ENCODE measurements at regions not wholly inside any gene's neighbourhood (a gene's known extent, or its start where the extent isn't known, plus 50 kb on each side); places are given as distances from the start of the nearest gene placed in this dataset.

DNA sequence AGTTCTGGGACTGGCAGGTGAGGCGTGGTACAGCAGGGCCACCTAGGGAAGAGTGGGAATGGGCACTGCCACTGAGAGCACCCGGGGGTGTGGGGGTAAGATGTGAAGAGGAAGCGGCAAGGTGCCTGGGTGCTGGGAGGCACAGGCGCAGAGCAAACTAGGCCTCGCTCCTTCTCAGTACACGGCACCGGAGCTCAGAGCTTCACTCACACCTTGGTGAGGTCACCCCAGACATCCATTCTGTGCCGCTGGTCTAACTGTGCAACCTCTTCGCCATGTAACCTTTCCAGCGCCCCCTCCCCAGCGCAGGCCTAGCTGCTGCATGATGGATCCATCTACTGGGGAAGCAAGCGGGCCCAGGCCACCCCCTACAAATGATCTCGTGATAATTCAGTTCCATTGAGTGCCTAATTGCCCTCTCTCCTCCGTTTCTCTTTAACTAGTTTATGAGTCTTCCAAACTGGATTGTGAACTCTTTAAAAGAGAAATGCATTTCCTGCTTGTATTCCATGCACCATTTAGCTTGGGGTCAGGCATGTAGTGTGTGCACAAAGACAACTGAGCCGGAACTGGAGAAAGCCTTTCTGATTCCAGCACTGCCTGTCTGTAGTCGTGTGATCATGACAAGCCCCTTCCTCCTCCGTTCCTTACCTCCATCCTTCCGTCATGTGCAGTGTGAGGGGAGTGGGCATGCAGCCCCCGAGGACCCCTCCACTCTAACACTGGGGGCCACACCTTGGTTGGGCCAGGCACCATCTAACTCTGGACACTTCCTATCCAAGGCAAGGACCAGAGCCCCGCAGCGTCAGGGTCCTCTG is 1475.2 kb downstream of the TBC1D22A start:
- DNase-seq = no peak

DNA sequence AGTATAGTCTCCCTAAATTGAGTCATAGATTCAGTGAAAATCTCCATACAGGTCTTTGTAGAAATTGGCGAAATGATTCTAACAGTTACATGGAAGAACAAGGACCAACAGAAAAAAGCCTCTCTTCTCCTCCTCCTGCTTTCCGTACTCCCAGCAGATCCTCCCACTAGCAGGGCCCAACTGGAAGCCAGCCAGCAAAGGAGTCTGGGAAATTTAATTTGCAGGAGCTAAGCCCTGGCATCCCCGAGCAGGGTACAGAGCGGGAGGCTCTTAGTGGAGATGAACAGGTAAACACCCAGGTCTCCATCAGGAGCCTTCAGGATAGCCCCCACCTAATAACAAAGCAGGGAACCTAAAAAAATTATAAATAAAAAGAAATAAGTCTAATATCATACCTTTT is 1473.8 kb downstream of the TBC1D22A start:
- DNase-seq = no peak

DNA sequence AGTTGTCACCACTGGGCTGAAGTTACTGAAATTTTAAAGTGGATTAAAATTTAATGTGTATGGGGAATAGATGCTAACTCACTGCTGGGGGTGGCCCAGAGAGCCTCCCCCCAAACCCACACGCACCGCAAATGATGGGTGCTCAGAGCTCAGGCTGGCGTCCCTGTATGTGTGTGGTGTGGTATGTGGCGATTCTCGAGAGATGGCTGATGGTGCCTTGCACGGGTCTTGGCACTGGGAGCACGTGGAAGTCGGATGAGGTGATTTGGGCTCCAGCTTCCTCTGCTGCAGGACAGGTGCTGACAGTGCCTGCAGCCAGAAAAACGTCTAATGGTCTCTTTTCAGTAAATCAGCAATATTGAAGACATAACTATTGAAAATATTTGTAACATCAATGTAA is 1473.3 kb downstream of the TBC1D22A start:
- no peak for DNase-seq

DNA sequence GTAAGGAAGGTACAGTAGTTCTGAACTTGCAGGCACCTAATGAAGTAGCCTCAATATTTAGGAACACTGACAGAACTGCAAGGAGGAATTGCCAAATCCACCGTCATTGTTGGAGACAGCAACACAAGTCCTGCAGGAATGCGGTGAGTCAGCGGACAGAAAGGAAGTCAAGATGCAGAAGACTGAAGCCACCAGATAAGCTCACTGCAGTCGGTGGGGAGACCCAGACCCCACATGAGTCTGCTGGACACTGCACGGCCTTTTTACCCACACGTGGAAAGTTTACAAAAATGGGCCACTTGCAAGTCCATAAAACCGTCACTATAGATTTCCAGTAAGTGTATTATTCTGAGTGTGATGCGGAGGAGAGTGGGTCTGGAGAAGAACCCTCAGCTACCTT is 1471.6 kb downstream of the TBC1D22A start:
- no peak for DNase-seq

DNA sequence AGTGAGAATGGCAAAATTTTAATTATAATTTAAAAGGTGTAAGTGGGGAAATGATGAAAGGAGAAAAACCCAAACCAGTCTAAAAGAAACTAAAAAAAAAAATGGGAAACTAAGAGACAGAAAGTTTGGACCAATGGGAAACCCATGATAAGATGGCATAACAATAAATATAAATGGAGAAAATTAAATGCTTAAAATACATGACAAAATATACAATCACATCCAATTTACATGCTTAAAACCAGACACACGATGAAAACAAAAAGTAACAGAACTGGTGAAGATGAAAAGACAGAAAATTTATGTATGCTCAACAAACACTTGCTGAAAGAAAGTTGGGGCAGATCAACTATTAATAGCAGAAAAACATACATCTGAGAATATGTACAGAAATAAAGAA is 1471.1 kb downstream of the TBC1D22A start:
- no peak for DNase-seq

- no peak for DNase-seq
These were observed 1466.0 kb downstream of the TBC1D22A start for GRCh38 chr22:48228468-48228867.

DNA sequence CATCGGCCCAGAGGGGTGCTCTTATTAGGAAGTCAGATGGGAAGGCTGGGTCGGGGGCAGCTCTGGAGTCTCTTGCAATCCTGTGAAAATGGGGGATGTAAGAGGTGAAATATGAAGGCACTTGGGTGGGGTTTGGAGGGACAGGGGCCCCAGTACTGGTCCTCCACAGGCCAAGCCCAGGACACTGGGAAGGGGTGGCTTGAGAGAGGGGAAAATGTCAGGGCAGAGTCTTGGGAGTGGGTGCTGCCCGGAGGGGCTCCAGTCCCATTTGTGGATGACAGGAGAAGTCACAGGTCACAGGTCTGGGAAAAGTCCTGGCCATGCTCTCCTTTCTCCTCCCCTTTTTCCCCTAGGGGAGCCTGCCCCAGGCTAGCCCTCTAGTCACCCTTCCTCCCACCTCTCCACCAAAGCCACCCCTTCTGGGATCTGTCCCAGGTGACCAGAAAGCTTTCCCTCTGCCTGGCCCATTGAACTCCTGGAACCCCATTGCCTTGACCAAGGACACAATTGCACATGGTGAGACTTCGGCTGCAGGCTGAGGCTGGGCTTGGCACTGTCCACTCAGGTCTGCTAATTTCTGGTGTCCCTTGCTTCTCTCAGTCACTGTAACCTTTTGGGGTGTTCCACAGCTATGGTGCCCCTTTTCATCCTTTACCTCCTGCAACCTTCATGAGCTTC is 1465.0 kb downstream of the TBC1D22A start:
- no peak for DNase-seq

DNA sequence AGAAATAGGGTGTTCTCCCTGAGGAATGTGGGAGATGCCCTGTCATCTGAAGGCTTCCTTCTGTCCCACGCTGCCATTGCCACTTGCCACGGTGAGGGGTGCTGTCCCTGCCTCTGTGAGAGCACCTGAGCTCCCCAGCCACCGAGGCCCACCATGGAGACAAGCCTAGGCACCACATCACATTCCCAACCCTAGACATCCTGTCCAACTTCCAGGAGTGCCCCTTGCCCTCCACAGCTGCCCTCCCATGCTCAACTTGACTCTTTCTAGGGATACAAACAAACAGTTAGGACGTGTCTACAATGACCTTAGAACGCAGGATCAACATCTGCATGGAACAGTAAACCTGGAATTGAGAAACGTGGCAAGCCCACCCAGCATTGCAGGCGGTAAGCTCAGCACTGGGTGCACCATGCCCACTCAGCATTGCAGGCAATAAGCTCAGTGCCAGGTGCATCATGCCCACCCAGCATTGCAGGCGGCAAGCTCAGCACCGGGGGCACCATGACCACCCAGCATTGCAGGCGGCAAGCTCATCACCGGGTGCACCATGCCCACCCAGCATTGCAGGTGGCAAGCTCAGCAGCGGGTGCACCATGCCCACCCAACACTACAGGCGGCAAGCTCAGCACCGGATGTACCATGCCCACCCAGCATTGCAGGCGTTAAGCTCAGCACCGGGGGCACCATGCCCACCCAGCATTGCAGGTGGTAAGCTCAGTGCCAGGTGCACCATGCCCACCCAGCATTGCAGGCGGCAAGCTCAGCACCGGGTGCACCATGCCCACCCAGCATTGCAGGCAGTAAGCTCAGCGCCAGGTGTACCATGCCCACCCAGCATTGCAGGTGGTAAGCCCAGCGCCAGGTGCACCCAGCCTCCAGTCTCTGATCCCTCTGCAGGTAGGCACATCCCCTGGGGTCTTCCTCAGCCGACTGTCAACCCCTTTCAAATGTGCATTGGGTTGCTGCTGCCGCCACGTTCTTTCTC is 1463.9 kb downstream of the TBC1D22A start:
- no peak for DNase-seq

GRCh38 chr22:48224332-48224731 is 1461.9 kb downstream of the TBC1D22A start:
- no peak for DNase-seq

DNA sequence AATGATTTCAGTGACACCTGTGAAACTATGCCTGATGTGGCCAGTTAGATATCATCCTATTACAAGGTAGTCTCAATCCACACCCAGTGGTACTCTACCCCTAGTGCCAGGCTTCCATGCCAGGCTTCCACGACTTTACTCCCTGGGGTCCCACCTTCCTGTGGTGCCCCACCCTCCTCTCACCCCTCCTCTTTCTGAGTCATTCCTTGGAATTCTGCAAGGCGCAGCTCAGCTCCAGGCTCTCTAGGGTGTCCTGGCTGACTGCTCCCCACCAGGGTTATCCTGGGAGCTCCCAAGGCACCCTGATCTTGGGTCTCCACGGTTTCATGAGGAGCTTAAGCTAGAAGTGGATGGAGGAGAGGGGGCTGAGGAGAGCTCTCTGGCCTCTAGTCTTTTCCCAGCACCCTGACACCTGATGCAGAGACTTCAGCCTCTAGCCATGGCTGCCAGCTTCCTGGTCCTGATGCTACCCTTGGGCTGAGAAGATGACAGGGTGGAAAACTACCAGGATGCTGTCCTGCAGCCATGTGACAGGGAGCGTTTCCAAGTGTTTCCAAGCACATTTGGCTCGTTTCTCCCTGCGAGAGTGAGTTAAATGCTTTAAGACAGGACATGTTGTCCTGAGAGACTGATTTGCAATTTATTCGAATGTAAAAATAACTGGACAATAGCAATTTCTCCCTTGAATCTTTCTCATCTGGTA is 1461.2 kb downstream of the TBC1D22A start:
- no peak for DNase-seq

- no peak for DNase-seq
These were observed 1460.5 kb downstream of the TBC1D22A start for GRCh38 chr22:48222742-48223487.

GRCh38 chr22:48218889-48219420 is 1456.5 kb downstream of the TBC1D22A start:
- no peak for DNase-seq

DNA sequence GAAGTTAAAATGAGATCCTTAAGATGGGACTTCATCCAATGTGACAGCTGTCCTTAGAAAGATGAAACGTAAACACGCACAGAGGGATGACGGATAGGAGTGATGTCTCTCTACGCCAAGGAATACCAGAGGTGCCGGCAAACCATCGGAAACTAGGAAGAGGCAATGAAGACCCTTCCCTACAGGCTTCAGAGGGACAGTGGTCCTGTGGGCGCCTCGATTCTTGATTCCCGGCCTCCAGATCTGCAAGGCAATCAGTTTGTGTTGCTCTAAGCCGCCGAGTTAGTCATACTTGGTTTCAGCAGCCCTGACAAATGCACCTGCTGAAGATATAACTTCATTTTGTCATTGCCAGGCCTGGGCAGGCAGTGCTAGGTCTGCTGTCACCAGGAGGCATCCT is 1455.1 kb downstream of the TBC1D22A start:
- DNase-seq = no peak

DNA sequence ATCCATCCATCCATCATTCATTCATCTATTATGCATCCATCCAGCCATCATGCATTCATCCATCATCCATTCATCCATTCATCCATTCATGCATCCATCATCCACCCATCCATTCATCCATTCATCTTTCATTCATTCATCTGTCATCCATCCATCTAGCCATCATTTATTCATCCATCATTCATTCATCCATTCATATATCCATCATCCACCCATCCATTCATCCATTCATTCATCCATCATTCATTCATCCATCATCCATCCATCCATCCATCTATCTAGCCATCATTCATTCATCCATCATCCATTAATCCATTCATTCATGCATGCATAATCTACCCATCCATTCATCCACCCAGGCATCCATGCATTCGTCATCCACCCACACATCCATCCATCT is 1450.3 kb downstream of the TBC1D22A start:
- DNase-seq = no peak

- DNase-seq = no peak
These were observed 1448.4 kb downstream of the TBC1D22A start for GRCh38 chr22:48210812-48211211.

- no peak for DNase-seq
These were observed 1447.7 kb downstream of the TBC1D22A start for GRCh38 chr22:48210198-48210580.

DNA sequence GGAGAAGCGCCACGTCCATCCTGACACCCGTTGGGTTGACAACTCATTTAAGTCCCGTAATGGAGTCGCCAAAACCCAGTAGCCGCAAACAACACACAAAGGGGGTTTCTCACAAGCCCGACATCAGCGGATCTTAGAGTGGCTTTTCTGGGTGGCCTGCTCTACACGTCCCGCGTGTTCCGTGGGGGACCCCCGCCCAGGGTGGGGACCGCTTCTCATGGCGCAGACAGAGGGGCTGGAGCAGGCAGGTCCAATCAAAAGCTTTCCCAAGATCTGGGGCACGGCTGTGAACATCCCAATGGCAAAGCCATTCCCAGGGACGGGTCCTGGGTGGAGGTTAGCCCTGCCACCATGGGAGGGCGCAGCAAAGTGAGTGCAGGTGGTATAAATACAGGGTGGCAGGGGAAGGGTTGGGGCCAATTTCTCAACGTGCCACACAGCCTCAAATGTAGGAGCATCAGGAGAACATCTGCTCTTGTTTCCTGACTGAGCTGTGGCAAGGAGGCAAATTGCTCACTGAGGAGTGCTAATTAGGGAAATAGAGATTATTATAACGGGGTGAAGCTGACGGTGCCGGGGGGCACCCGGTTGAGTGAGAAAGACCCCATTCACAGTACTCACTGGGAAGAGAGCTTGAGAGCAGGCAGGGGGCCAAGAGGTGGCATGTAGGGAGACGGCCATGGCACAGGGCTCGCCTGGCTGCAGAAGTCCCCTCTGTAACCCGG is 1447.2 kb downstream of the TBC1D22A start:
- no peak for DNase-seq

DNA sequence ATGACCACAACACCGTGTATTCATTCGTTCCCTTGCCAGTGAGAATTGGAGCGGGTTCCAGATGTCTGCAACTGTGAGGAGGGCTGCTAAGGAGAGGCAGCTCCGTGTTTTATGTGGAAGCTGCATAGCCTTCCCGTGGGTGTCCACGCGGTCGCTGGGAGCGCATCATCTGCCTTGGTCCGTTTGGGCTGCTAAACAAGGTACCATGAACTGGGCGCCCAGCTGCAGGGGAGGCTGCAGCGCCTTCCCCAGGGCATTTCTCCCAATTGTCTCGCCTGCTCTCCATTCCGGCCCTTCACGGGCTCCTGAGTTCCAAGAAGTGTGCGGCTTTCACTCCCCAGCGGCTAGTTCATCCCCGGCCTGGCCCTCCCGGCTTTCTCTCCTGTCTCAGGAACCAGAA is 1446.4 kb downstream of the TBC1D22A start:
- no peak for DNase-seq

- no peak for DNase-seq
These were observed 1445.6 kb downstream of the TBC1D22A start for GRCh38 chr22:48207919-48208535.

DNA sequence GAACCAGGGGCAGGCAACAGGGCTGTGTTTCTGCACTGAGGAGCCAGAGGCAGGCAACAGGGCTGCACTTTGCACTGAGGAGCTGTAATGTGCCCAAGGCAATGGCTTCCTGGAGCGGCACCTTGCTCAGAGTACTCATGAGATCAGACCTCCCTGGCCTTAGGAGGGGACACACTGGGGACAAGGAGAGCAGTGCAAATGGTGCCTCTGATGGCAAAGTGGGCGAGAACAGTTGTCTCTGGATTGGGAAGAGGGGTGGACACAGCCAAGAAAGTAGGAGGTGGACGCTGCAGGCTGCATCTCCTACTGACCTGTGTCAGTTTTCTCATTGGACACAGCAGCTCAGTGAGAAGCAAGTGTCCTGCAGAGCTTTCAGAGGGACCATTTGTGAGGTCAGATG is 1443.3 kb downstream of the TBC1D22A start:
- no peak for DNase-seq

Measured in bone marrow (tissue), 2 donors.